ENCODE measurements at regions not wholly inside any gene's neighbourhood (a gene's known extent, or its start where the extent isn't known, plus 50 kb on each side); places are given as distances from the start of the nearest gene placed in this dataset.

- Histone ChIP-seq H2AFZ (no peak overlapping the region), H3K4me1 (replicated peaks; ENCODE audit: insufficient read depth) (peaks cover 6% of the 10 kb centered on the region; the same call in 1 of the 2 replicates), H3K27ac (no peak overlapping the region), H4K20me1 (ENCODE audit: insufficient read depth) (no peaks in the 10 kb centered on the region), H3K4me2 (no peak overlapping the region), H3K4me3 (no peak overlapping the region), H3F3A (ENCODE audit: insufficient read depth, low read depth) (peaks cover 6% of the 10 kb centered on the region; the same call in 1 of the 2 replicates), H3K9me3 (ENCODE audit: insufficient read depth, low read depth) (no peaks in the 10 kb centered on the region), H3K36me3 (ENCODE audit: low read depth) (no peaks in the 10 kb centered on the region), H3K9me2 (ENCODE audit: insufficient read depth) (no peaks in the 10 kb centered on the region), H3K27me3 (ENCODE audit: insufficient read depth, low read depth) (no peaks in the 10 kb centered on the region), H3K79me2 (ENCODE audit: low read depth) (no peaks in the 10 kb centered on the region)
- POLR2A ChIA-PET (ENCODE audit: unreplicated experiment), result no interaction called here
- CTCF ChIA-PET, result no interaction called here
- BruUV-seq (replicated peaks), result no TSS peak
- DNase-seq, result no peak
- intact Hi-C loops (cut with micrococcal nuclease; ENCODE audit: unreplicated experiment), result loop anchor here (10.0 kb wide), 1 partner anchor 498 kb away; no protein-coding TSS in a partner anchor
- TF ChIP-seq CTCF (conservative IDR thresholded peaks at IDR 0.05) (no peak), EZH2 (IDR thresholded peaks at IDR 0.05; ENCODE audit: low read depth) (no peak)
Observed at GRCh38 chr10:4266416-4267085, 481.5 kb upstream of the KLF6 start.

GRCh38 chr10:4265964-4266363 lies 481.0 kb upstream of the KLF6 start:
- H3K9me2 ChIP-seq (ENCODE audit: insufficient read depth), result no peaks in the 10 kb centered on the region
- POLR2A ChIA-PET (ENCODE audit: unreplicated experiment), result interaction anchor here (0.6 kb wide), 1 partner anchor 378 kb away, joined by 6 read pairs; no protein-coding TSS in a partner anchor
- BruUV-seq (replicated peaks), result no TSS peak
- no peak overlapping the region for H3K27ac ChIP-seq
- DNase-seq, result no peak
- no peak overlapping the region for H3K4me3 ChIP-seq
- CTCF ChIA-PET, result no interaction called here
- H4K20me1 ChIP-seq (ENCODE audit: insufficient read depth), result no peaks in the 10 kb centered on the region
- peaks cover 6% of the 10 kb centered on the region; the same call in 1 of the 2 replicates for H3K4me1 ChIP-seq (replicated peaks; ENCODE audit: insufficient read depth)
- H3F3A ChIP-seq (ENCODE audit: insufficient read depth, low read depth), result peaks cover 6% of the 10 kb centered on the region; the same call in 1 of the 2 replicates
- no peaks in the 10 kb centered on the region for H3K9me3 ChIP-seq (ENCODE audit: insufficient read depth, low read depth)
- no peaks in the 10 kb centered on the region for H3K36me3 ChIP-seq (ENCODE audit: low read depth)
- no peak for TF ChIP-seq EZH2 (IDR thresholded peaks at IDR 0.05; ENCODE audit: low read depth)
- no peak for TF ChIP-seq CTCF (conservative IDR thresholded peaks at IDR 0.05)
- no peak overlapping the region for H2AFZ ChIP-seq
- H3K4me2 ChIP-seq, result no peak overlapping the region
- H3K79me2 ChIP-seq (ENCODE audit: low read depth), result no peaks in the 10 kb centered on the region
- H3K27me3 ChIP-seq (ENCODE audit: insufficient read depth, low read depth), result no peaks in the 10 kb centered on the region
- intact Hi-C loops (cut with micrococcal nuclease; ENCODE audit: unreplicated experiment), result loop anchor here (10.0 kb wide), 1 partner anchor 499 kb away; no protein-coding TSS in a partner anchor

- POLR2A ChIA-PET (ENCODE audit: unreplicated experiment), result no interaction called here
- H3K27ac ChIP-seq, result no peak overlapping the region
- intact Hi-C loops (cut with micrococcal nuclease; ENCODE audit: unreplicated experiment), result loop anchor here (10.0 kb wide), 1 partner anchor 500 kb away; no protein-coding TSS in a partner anchor
Observed at GRCh38 chr10:4264209-4264865, 479.3 kb upstream of the KLF6 start.

More at GRCh38 chr10:4264209-4264865, 479.3 kb upstream of the KLF6 start:
- H3K4me2 ChIP-seq, result no peak overlapping the region
- no peak overlapping the region for H3K4me3 ChIP-seq
- TF ChIP-seq EZH2 (IDR thresholded peaks at IDR 0.05; ENCODE audit: low read depth), result no peak
- no peak for TF ChIP-seq CTCF (conservative IDR thresholded peaks at IDR 0.05)
- no peaks in the 10 kb centered on the region for H3K27me3 ChIP-seq (ENCODE audit: insufficient read depth, low read depth)
- H3K4me1 ChIP-seq (replicated peaks; ENCODE audit: insufficient read depth), result no peaks in the 10 kb centered on the region
- no peaks in the 10 kb centered on the region for H3K79me2 ChIP-seq (ENCODE audit: low read depth)
- no peak for DNase-seq
- no peak overlapping the region for H2AFZ ChIP-seq
- H3K36me3 ChIP-seq (ENCODE audit: low read depth), result no peaks in the 10 kb centered on the region
- CTCF ChIA-PET, result no interaction called here
- no peaks in the 10 kb centered on the region for H3K9me3 ChIP-seq (ENCODE audit: insufficient read depth, low read depth)
- no peaks in the 10 kb centered on the region for H3K9me2 ChIP-seq (ENCODE audit: insufficient read depth)
- no TSS peak for BruUV-seq (replicated peaks)
- no peaks in the 10 kb centered on the region for H3F3A ChIP-seq (ENCODE audit: insufficient read depth, low read depth)
- H4K20me1 ChIP-seq (ENCODE audit: insufficient read depth), result no peaks in the 10 kb centered on the region
